Thymus (tissue), 11 donors: ENCODE measurements at regions not wholly inside any gene's neighbourhood (a gene's known extent, or its start where the extent isn't known, plus 50 kb on each side); places are given as distances from the start of the nearest gene placed in this dataset.

ENCODE experiments used
- DNase-seq, 9 donors: peaks; one replicate each; pipeline ENCODE4 v3.0.0-alpha.2; 2013; ENCODE audit warnings: low spot score in 9 of 9, low read depth in 6 of 9, missing footprints in 1 of 9
- H3K27ac ChIP-seq, 2 donors: one replicate each; pipeline ENCODE4 v1.5.1; 2013; ENCODE audit warnings: control low read depth in 1 of 2, low read depth in 1 of 2, low read length in 1 of 2, mild to moderate bottlenecking in 1 of 2, moderate library complexity in 1 of 2
- H3K27me3 ChIP-seq, 2 donors: one replicate each; pipeline ENCODE4 v1.5.1; 2013; ENCODE audit warnings: low read length in 1 of 2; ENCODE audit not compliant: control insufficient read depth in 2 of 2, insufficient read depth in 1 of 2
- H3K36me3 ChIP-seq, 2 donors: one replicate each; pipeline ENCODE4 v1.5.1; 2013; ENCODE audit warnings: low read length in 1 of 2, mild to moderate bottlenecking in 1 of 2, moderate library complexity in 1 of 2; ENCODE audit not compliant: control insufficient read depth in 2 of 2, insufficient read depth in 2 of 2
- H3K4me1 ChIP-seq, 2 donors: one replicate each; pipeline ENCODE4 v1.5.1; 2013; ENCODE audit warnings: low read length in 2 of 2; ENCODE audit not compliant: control insufficient read depth in 2 of 2, insufficient read depth in 2 of 2
- H3K4me3 ChIP-seq, 2 donors: one replicate each; pipeline ENCODE4 v1.5.1; 2013; ENCODE audit warnings: low read length in 2 of 2, control low read depth in 1 of 2, mild to moderate bottlenecking in 1 of 2
- H3K9me3 ChIP-seq, 2 donors: one replicate each; pipeline ENCODE4 v1.5.1; 2013; ENCODE audit warnings: low read length in 1 of 2, mild to moderate bottlenecking in 1 of 2; ENCODE audit not compliant: control insufficient read depth in 2 of 2, insufficient read depth in 1 of 2
- WGBS: extraction: QIAGEN DNeasy Blood & Tissue Kit; methylation state at CpG from one replicate; pipeline ENCODE4 v1.1.7; 2013; 5-methylcytosine and 5-hydroxymethylcytosine counted together
- donor health status: healthy.

DNA sequence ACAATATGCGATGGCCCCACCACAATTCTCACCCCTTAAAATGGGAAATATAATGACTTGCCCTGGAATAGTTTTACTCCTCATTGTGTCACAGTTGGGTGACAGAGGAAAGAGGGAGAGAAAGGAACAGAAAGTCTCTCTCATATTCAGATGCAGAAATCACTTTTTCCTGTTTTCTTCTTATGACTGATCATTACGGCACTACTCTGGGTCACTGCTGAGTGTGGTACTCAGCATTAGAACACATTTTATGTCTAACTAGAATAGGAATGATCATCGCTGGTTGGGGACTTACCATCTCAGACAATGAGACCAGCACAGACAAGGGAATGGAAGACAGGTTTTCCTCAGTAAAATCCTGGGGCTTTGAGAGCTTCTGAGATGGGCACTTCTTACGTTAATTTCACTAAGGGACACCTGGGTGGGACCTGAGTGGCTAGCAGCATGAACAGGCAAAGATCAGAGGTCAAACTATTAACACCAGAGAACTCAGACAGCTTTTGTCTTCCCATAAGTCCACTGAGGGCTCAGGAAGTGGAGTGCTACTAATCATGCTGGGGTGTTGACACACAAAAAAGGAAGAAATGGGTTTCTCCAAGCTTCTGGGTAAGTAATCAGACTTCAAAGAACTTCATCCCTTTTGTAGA is 54.9 kb upstream of the ARHGAP18 start:
- WGBS: 97% methylated on average over 4 of the region's 4 CpGs
- Histone ChIP-seq H3K4me3 (no peak overlapping the region), H3K9me3 (no peaks in the 10 kb centered on the region), H3K36me3 (no peaks in the 10 kb centered on the region), H3K27me3 (peaks cover 0 to 8% of the 10 kb centered on the region in 2 donors), H3K27ac (no peak overlapping the region), H3K4me1 (peaks cover 5 to 10% of the 10 kb centered on the region in 2 donors)
- no peak for DNase-seq

DNA sequence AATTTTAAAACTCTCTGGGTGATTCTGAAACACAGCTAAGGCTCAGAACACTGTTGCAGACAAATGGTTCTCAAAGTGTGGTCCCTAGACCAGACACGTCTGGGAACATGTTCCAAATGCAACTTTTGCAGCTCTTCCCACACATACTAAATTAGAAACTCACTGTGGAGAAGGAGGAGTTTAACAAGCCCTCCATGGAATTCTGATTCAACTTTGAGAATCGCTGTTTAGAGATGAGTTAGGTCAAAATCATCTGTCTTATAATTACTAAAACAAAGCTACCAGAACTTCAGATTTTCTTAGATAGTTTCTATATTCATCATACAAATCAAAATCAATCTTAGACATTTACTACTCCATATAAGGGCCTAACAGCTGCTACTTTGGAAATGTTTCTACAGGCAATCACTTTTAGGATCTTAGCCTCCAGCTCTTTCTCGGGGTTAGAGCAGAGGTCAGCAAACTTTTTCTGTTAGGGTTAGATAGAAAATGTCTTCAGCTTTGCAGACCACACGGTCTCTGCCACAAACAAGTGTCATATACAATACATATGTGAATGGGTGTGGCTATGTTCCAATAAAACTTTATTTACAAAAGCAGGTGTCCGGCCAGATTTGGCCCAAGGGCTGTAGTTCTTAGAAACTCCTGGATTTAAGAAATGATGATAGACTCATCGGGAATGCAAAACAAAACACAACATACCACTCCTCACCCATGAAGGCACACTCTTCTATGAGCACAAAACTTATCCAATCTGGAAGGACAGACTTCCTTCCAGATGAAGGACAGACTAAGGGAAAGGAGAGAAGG is 50.0 kb upstream of the ARHGAP18 start:
- Histone ChIP-seq H3K36me3 (no peaks in the 10 kb centered on the region), H3K27ac (no peak overlapping the region), H3K4me3 (no peak overlapping the region), H3K4me1 (no peaks in the 10 kb centered on the region), H3K27me3 (no peaks in the 10 kb centered on the region), H3K9me3 (no peaks in the 10 kb centered on the region)
- DNase-seq: no peak
- 96% methylated on average over 6 of the region's 6 CpGs for WGBS
